ENCODE measurements at regions not wholly inside any gene's neighbourhood (a gene's known extent, or its start where the extent isn't known, plus 50 kb on each side); places are given as distances from the start of the nearest gene placed in this dataset.

DNA sequence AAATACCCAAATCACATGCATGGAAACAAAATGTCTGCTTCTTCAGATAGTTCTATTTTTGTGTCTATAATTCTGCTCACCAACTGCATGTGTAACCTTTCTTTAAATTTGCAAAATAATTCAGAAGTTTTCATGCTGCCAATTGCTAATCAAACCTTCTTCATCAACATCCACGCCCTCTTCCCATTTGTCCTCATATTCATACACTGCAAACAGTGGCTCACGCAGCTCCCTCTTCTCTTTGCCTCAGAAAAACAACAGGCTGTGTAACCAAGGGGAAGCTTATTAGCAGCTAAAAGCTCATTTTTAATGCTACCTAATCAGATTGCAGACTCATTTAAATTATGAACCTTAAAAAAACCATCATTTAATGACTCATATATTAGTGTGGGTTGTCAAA, 555.0 kb upstream of the EPHA7 start:
- Histone ChIP-seq H3K4me3 (ENCODE audit: low read depth in 1 of 5, low read length in 5 of 5) (no peak overlapping the region), H3K9ac (ENCODE audit: low read length in 5 of 5) (no peak overlapping the region), H3K9me3 (ENCODE audit: control insufficient read depth in 5 of 5, low read length in 5 of 5) (peaks cover 0 to 2% (median 0%) of the 10 kb centered on the region in 5 donors), H3K4me1 (ENCODE audit: control insufficient read depth in 5 of 5, insufficient read depth in 5 of 5, low read length in 5 of 5) (no peaks in the 10 kb centered on the region), H3K27me3 (ENCODE audit: control insufficient read depth in 5 of 5, insufficient read depth in 4 of 5, low read length in 5 of 5) (no peaks in the 10 kb centered on the region), H3K27ac (ENCODE audit: low read depth, low read length) (no peak overlapping the region), H3K36me3 (ENCODE audit: control insufficient read depth in 5 of 5, insufficient read depth in 5 of 5, low read length in 5 of 5) (no peaks in the 10 kb centered on the region)

DNA sequence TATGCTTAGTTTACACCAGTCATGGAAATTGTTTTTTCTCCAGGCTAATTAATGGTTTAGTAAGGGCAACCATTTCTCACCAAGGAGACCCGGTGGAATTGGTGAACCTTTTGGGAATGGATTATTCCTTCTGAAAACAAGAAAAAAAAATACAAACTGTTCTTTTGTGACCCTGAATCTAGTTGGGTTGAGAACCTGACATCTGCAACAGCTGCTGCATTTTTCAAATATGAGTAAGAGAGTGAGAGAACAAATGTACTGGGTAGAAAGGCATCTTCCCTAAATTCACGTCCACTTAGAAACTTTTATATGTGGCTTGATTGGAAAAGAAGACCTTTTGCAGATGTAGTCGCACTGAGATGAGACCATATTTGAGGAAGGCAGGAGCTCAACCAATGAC, 553.4 kb upstream of the EPHA7 start:
- no peak overlapping the region for H3K4me3 ChIP-seq (ENCODE audit: low read depth in 1 of 5, low read length in 5 of 5)
- H3K36me3 ChIP-seq (ENCODE audit: control insufficient read depth in 5 of 5, insufficient read depth in 5 of 5, low read length in 5 of 5) = no peaks in the 10 kb centered on the region
- no peaks in the 10 kb centered on the region for H3K4me1 ChIP-seq (ENCODE audit: control insufficient read depth in 5 of 5, insufficient read depth in 5 of 5, low read length in 5 of 5)
- no peak overlapping the region for H3K27ac ChIP-seq (ENCODE audit: low read depth, low read length)
- no peaks in the 10 kb centered on the region for H3K27me3 ChIP-seq (ENCODE audit: control insufficient read depth in 5 of 5, insufficient read depth in 4 of 5, low read length in 5 of 5)
- no peak overlapping the region for H3K9ac ChIP-seq (ENCODE audit: low read length in 5 of 5)
- peaks cover 0 to 2% (median 0%) of the 10 kb centered on the region in 5 donors for H3K9me3 ChIP-seq (ENCODE audit: control insufficient read depth in 5 of 5, low read length in 5 of 5)

DNA sequence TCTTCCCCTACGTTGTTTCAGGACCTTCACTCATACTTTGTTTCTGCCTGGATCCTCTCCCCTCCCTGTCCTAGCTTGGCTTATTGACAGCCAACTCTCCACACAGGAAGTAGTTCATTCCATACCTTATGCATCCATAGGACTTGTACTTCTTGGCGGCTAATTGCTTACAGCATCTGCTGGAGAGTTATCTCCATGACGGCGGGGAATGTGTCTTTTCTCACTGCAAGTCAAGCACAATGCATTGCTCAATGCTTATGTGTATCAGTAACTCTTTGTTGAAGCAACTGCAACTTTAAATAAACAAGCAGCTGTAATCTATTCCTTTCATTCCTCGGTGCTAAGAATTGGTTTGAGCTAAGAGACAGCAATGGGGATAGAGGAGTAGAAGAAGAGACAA, 551.3 kb upstream of the EPHA7 start:
- H3K27me3 ChIP-seq (ENCODE audit: control insufficient read depth in 5 of 5, insufficient read depth in 4 of 5, low read length in 5 of 5) = no peaks in the 10 kb centered on the region
- H3K9ac ChIP-seq (ENCODE audit: low read length in 5 of 5) = no peak overlapping the region
- no peak overlapping the region for H3K27ac ChIP-seq (ENCODE audit: low read depth, low read length)
- no peaks in the 10 kb centered on the region for H3K4me1 ChIP-seq (ENCODE audit: control insufficient read depth in 5 of 5, insufficient read depth in 5 of 5, low read length in 5 of 5)
- H3K4me3 ChIP-seq (ENCODE audit: low read depth in 1 of 5, low read length in 5 of 5) = no peak overlapping the region
- H3K9me3 ChIP-seq (ENCODE audit: control insufficient read depth in 5 of 5, low read length in 5 of 5) = peaks cover 0 to 2% (median 0%) of the 10 kb centered on the region in 5 donors
- no peaks in the 10 kb centered on the region for H3K36me3 ChIP-seq (ENCODE audit: control insufficient read depth in 5 of 5, insufficient read depth in 5 of 5, low read length in 5 of 5)

DNA sequence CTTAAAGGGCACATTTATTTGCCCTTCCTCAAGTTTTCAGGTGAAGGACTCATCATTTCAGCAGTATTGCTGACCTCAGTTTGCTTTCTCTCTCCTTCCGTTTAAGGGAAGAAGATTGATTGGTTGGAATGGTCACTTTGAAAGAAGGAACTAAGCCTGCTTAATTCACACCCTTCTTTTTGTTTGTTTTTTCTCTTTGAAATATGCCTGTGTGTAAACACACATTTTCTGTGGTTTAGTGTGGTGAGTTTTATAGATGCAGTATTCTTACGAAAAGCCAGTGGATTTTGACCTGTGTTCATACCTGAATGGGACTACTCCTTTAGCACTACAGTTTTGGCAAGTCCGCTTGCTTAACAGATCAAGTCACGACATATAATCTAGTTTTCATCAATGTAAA, 548.8 kb upstream of the EPHA7 start:
- Histone ChIP-seq H3K9me3 (ENCODE audit: control insufficient read depth in 5 of 5, low read length in 5 of 5) (peaks cover 0 to 2% (median 0%) of the 10 kb centered on the region in 5 donors), H3K4me1 (ENCODE audit: control insufficient read depth in 5 of 5, insufficient read depth in 5 of 5, low read length in 5 of 5) (no peaks in the 10 kb centered on the region), H3K36me3 (ENCODE audit: control insufficient read depth in 5 of 5, insufficient read depth in 5 of 5, low read length in 5 of 5) (no peaks in the 10 kb centered on the region), H3K4me3 (ENCODE audit: low read depth in 1 of 5, low read length in 5 of 5) (no peak overlapping the region), H3K27me3 (ENCODE audit: control insufficient read depth in 5 of 5, insufficient read depth in 4 of 5, low read length in 5 of 5) (no peaks in the 10 kb centered on the region), H3K27ac (ENCODE audit: low read depth, low read length) (no peak overlapping the region), H3K9ac (ENCODE audit: low read length in 5 of 5) (no peak overlapping the region)

DNA sequence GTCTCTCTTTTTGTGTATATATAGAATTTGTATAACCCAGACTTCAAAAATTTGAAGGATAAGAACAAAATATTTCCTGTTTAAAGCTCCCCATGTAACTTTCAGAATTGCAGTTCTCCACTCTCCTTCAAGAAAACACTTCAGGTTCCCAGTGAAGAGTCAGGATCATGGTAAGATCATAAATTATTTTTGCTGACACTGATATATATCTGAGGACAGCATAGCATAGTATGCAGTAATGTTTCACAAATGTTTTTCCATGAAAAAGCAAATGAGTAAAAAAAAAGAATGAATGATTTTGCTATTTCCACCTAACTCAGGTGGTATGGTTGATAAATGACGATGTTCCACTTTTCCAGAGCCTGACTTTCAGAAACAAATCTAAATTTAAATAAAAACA, 545.6 kb upstream of the EPHA7 start:
- H3K9me3 ChIP-seq (ENCODE audit: control insufficient read depth in 5 of 5, low read length in 5 of 5) = no peaks in the 10 kb centered on the region
- no peak overlapping the region for H3K9ac ChIP-seq (ENCODE audit: low read length in 5 of 5)
- no peak overlapping the region for H3K27ac ChIP-seq (ENCODE audit: low read depth, low read length)
- H3K4me3 ChIP-seq (ENCODE audit: low read depth in 1 of 5, low read length in 5 of 5) = no peak overlapping the region
- H3K36me3 ChIP-seq (ENCODE audit: control insufficient read depth in 5 of 5, insufficient read depth in 5 of 5, low read length in 5 of 5) = no peaks in the 10 kb centered on the region
- no peaks in the 10 kb centered on the region for H3K27me3 ChIP-seq (ENCODE audit: control insufficient read depth in 5 of 5, insufficient read depth in 4 of 5, low read length in 5 of 5)
- H3K4me1 ChIP-seq (ENCODE audit: control insufficient read depth in 5 of 5, insufficient read depth in 5 of 5, low read length in 5 of 5) = no peaks in the 10 kb centered on the region

DNA sequence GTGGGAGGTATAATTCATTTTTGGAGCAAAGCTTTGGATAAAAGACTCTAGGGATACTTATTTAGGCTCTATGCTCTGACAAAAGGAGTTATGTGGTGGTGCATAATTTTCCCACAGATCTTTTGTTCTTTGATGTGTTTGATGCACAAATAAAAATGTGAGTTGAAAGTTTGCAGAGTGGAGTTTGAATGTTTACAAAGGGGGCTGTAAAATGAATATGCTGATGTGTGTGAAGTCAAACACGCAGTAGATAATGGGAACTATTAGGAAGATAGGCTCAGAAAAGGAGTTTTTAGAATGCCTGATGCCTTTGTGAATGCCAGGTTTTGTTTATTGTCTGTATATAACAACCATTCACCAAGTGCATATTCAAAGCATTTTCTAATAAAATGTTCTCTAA, 545.0 kb upstream of the EPHA7 start:
- Histone ChIP-seq H3K9me3 (ENCODE audit: control insufficient read depth in 5 of 5, low read length in 5 of 5) (no peaks in the 10 kb centered on the region), H3K27me3 (ENCODE audit: control insufficient read depth in 5 of 5, insufficient read depth in 4 of 5, low read length in 5 of 5) (no peaks in the 10 kb centered on the region), H3K4me1 (ENCODE audit: control insufficient read depth in 5 of 5, insufficient read depth in 5 of 5, low read length in 5 of 5) (no peaks in the 10 kb centered on the region), H3K27ac (ENCODE audit: low read depth, low read length) (no peak overlapping the region), H3K36me3 (ENCODE audit: control insufficient read depth in 5 of 5, insufficient read depth in 5 of 5, low read length in 5 of 5) (no peaks in the 10 kb centered on the region), H3K9ac (ENCODE audit: low read length in 5 of 5) (no peak overlapping the region), H3K4me3 (ENCODE audit: low read depth in 1 of 5, low read length in 5 of 5) (no peak overlapping the region)

DNA sequence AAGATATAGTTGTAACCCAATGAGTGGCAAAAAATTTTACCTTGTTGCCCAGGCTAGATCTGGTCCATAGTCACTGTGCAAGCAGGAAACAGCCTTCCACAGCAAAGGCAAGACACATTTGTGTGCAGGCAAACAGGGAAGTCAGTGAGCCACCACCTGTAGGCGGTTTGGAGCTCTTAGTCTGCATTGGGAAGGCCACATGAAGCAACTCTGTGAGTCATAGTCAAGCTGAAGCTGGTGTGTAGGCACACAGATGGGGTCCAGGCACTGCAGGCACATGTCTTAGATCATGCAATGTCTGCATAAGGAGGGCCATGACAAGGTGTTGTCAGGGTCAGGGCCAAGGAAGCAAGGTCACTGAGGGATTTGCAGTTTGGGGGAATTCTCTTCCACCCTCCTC, 543.2 kb upstream of the EPHA7 start:
- Histone ChIP-seq H3K9me3 (ENCODE audit: control insufficient read depth in 5 of 5, low read length in 5 of 5) (no peaks in the 10 kb centered on the region), H3K4me1 (ENCODE audit: control insufficient read depth in 5 of 5, insufficient read depth in 5 of 5, low read length in 5 of 5) (no peaks in the 10 kb centered on the region), H3K4me3 (ENCODE audit: low read depth in 1 of 5, low read length in 5 of 5) (no peak overlapping the region), H3K9ac (ENCODE audit: low read length in 5 of 5) (no peak overlapping the region), H3K27ac (ENCODE audit: low read depth, low read length) (no peak overlapping the region), H3K36me3 (ENCODE audit: control insufficient read depth in 5 of 5, insufficient read depth in 5 of 5, low read length in 5 of 5) (no peaks in the 10 kb centered on the region), H3K27me3 (ENCODE audit: control insufficient read depth in 5 of 5, insufficient read depth in 4 of 5, low read length in 5 of 5) (no peaks in the 10 kb centered on the region)

DNA sequence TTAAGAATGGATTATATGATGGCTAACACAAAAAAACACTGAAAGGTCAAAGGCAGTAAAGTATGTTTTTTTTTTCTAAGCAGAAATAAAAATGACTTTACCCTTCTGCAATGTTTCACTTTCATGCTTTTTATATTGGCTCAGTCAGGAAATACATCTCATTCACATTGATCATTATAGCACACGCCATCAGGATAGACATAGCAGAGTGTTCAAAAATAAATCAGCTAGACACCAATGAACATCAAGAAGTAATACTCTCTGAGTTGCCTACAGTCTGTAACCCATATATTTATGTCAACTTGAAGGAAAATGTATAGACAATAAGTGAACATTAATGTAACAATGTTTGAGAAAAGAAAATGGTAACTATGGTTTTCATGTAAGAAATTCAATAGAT, 535.2 kb upstream of the EPHA7 start:
- no peak overlapping the region for H3K9ac ChIP-seq (ENCODE audit: low read length in 5 of 5)
- H3K27me3 ChIP-seq (ENCODE audit: control insufficient read depth in 5 of 5, insufficient read depth in 4 of 5, low read length in 5 of 5) = no peaks in the 10 kb centered on the region
- no peak overlapping the region for H3K27ac ChIP-seq (ENCODE audit: low read depth, low read length)

DNA sequence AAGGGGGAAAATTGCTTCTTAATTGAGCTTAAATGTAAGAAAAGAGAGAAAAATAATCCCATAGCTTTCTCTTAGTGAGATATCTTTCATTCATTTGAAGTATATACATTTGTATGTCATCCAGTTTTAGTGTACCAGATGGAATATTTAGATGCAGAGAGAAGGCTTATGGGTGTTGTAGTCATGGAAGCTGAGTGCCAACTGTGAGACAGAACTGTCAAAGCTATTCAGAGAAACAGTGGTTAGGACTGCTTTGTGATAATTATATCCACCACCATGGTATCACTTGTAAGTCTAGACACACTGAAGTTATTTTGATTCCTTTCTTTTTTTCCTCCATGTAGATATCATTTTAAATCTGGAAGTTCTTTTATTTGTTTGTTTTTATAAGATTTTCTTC, 524.3 kb upstream of the EPHA7 start:
- H3K27ac ChIP-seq (ENCODE audit: low read depth, low read length) = no peak overlapping the region
- H3K9me3 ChIP-seq (ENCODE audit: control insufficient read depth in 5 of 5, low read length in 5 of 5) = no peaks in the 10 kb centered on the region
- H3K36me3 ChIP-seq (ENCODE audit: control insufficient read depth in 5 of 5, insufficient read depth in 5 of 5, low read length in 5 of 5) = no peaks in the 10 kb centered on the region
- H3K4me1 ChIP-seq (ENCODE audit: control insufficient read depth in 5 of 5, insufficient read depth in 5 of 5, low read length in 5 of 5) = no peaks in the 10 kb centered on the region
- H3K27me3 ChIP-seq (ENCODE audit: control insufficient read depth in 5 of 5, insufficient read depth in 4 of 5, low read length in 5 of 5) = no peaks in the 10 kb centered on the region
- H3K4me3 ChIP-seq (ENCODE audit: low read depth in 1 of 5, low read length in 5 of 5) = no peak overlapping the region
- no peak overlapping the region for H3K9ac ChIP-seq (ENCODE audit: low read length in 5 of 5)

More for the DNA sequence above, 535.2 kb upstream of the EPHA7 start:
- no peaks in the 10 kb centered on the region for H3K36me3 ChIP-seq (ENCODE audit: control insufficient read depth in 5 of 5, insufficient read depth in 5 of 5, low read length in 5 of 5)
- H3K4me1 ChIP-seq (ENCODE audit: control insufficient read depth in 5 of 5, insufficient read depth in 5 of 5, low read length in 5 of 5) = no peaks in the 10 kb centered on the region
- no peak overlapping the region for H3K4me3 ChIP-seq (ENCODE audit: low read depth in 1 of 5, low read length in 5 of 5)
- no peaks in the 10 kb centered on the region for H3K9me3 ChIP-seq (ENCODE audit: control insufficient read depth in 5 of 5, low read length in 5 of 5)

DNA sequence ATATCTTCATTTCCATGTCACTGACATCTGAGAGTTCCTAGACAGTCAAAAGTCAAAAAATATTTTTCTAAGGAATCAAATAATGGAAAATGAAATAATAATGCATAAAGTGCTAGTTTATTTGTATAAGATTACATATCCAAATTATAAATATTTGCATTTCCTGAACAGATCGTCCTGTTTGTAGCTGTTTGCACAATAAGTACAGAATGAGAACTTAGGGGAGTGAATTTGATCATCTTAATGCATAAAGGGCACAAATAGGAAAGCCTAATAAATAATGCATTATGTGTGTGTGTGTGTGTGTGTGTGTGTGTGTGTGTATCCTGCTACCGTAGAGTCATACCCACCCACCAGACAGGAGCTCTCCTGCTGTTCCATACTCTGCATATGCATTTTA, 521.0 kb upstream of the EPHA7 start:
- Histone ChIP-seq H3K9ac (ENCODE audit: low read length in 5 of 5) (no peak overlapping the region), H3K4me1 (ENCODE audit: control insufficient read depth in 5 of 5, insufficient read depth in 5 of 5, low read length in 5 of 5) (no peaks in the 10 kb centered on the region), H3K4me3 (ENCODE audit: low read depth in 1 of 5, low read length in 5 of 5) (no peak overlapping the region), H3K9me3 (ENCODE audit: control insufficient read depth in 5 of 5, low read length in 5 of 5) (no peaks in the 10 kb centered on the region), H3K36me3 (ENCODE audit: control insufficient read depth in 5 of 5, insufficient read depth in 5 of 5, low read length in 5 of 5) (no peaks in the 10 kb centered on the region), H3K27ac (ENCODE audit: low read depth, low read length) (no peak overlapping the region), H3K27me3 (ENCODE audit: control insufficient read depth in 5 of 5, insufficient read depth in 4 of 5, low read length in 5 of 5) (no peaks in the 10 kb centered on the region)

DNA sequence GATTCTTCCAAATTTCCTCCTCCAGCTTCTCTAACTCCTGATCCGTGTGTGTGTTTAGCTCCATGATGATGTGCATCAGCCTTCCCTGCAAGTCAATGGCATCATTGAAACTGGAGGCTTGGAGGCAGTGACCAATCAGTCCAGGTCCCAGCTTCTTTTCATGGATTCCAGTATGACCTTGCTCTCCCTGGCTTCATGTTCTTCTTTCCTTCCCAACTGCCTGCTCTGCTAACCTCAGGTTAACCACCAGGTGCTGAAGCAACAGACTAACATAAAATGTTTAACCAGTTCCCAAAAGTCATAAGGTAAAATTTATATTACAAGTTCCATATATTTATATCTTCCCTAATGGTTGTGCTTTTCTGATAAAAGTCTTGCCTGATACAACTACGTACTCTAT, 512.8 kb upstream of the EPHA7 start:
- no peak overlapping the region for H3K9ac ChIP-seq (ENCODE audit: low read length in 5 of 5)
- H3K4me3 ChIP-seq (ENCODE audit: low read depth in 1 of 5, low read length in 5 of 5) = no peak overlapping the region
- no peaks in the 10 kb centered on the region for H3K27me3 ChIP-seq (ENCODE audit: control insufficient read depth in 5 of 5, insufficient read depth in 4 of 5, low read length in 5 of 5)
- H3K9me3 ChIP-seq (ENCODE audit: control insufficient read depth in 5 of 5, low read length in 5 of 5) = no peaks in the 10 kb centered on the region
- no peaks in the 10 kb centered on the region for H3K4me1 ChIP-seq (ENCODE audit: control insufficient read depth in 5 of 5, insufficient read depth in 5 of 5, low read length in 5 of 5)
- H3K36me3 ChIP-seq (ENCODE audit: control insufficient read depth in 5 of 5, insufficient read depth in 5 of 5, low read length in 5 of 5) = no peaks in the 10 kb centered on the region
- H3K27ac ChIP-seq (ENCODE audit: low read depth, low read length) = no peak overlapping the region
